HG02938 (cell line): ENCODE measurements at regions not wholly inside any gene's neighbourhood (a gene's known extent, or its start where the extent isn't known, plus 50 kb on each side); places are given as distances from the start of the nearest gene placed in this dataset.

Experiments
- ATAC-seq: cut with Tn5 transposase; IDR thresholded peaks from one replicate; pipeline ENCODE4 v1.9.1; 2021; ENCODE audit warnings: mild to moderate bottlenecking, moderate library complexity; ENCODE audit not compliant: unreplicated experiment

DNA sequence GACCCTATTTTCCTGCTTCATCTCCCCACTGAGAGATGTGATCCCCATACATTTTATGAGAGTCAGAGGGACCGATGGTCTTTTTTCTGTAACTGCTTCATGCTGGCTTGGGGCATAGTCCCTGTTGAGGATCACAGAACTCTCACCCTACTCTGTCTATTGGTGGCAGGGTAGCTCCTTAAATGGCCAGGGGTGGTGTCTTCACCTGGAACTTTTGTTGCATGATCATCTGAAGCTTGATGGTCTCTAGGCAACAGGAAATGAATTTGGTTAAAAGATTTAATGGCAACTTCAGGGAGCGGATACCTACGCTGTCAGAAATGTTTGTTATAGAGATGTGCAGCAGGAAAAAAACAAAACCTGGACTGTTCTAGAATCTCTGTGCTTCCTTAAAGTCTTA, 87.0 kb upstream of the GLIS3 start:
- peak; percentile 68 for ATAC-seq

DNA sequence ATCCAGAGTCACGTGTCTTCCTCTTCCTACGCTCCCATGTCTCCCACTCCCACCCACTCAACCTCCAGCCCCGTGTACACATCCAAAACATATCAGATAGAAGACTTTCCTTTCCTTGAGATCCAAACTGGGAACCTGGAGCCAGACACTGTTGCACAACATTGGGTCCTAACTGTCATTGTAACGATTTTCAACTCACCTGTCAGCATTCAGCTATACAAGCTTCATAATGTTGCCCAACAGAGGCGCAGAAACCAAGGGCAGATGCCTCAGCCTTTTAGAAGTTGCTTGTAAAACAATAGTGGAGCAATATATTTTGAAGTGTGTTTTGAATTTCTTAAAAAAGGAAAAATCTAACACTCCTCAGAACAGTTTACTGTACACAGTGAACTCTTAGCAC, 84.9 kb upstream of the GLIS3 start:
- ATAC-seq, result no peak

DNA sequence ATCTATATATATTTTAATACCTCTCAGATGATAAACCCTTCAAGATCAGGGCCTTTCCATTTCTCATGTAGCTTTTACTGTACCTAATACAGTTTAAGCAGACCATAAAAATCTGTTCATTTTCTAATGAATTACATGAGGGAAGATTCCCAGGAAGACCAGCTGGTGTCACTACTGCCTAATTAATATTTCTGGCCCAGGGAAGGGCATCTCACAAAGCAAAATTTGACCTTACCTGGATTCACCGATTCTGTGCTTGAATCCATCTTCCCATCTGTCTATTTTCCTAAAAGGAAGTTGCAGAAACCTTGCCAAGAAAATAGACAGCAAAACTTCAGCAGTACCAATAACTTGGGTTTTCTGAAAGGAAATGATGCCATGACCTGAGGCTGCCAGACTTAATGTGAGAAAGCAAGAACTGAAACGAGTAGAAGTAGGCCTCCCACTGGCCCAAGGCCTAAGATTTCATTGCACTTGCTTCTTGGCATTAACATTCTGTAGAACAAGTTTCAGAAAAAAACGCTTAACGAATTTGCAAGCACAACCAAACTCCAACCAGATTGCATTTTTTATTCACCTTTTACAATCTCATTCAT, 83.0 kb upstream of the GLIS3 start:
- ATAC-seq, result no peak

DNA sequence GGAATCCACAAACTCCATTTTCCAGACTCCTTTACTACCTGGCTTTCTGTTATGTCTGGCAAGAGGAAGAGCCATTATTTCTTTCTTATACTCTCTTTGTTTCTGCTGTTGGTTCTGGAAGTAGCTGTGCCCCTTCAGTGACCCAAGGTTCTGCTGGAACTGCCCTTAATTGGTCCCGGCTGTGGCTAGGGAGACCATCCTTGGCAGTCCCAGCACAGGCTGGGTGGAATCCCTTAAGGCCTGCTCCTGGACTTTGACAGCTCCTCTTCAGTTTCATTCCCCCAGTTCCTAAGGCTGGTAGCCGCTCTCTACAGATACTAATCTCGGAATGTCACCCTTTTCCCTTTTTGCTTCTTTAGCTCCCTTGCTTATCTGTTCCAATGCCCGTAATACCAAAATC, 81.9 kb upstream of the GLIS3 start:
- no peak for ATAC-seq

DNA sequence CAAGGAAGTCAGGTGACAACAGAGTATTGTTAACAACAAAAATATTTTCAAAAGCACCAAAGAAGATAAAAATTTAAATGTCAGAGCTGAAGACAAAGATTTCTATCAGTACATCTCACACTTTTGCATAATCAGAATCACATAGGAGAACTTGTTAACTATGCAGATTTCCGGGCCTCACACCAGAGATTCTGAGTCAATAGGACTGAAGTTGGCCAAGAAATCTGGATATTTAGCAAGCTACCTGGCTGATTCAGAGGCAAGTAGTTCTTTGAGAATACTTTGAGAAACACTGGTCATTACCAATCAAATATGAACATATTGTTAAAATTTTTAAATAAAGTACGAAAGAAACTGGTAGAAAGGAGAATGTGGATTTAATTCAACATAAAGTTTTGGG, 80.5 kb upstream of the GLIS3 start:
- no peak for ATAC-seq

DNA sequence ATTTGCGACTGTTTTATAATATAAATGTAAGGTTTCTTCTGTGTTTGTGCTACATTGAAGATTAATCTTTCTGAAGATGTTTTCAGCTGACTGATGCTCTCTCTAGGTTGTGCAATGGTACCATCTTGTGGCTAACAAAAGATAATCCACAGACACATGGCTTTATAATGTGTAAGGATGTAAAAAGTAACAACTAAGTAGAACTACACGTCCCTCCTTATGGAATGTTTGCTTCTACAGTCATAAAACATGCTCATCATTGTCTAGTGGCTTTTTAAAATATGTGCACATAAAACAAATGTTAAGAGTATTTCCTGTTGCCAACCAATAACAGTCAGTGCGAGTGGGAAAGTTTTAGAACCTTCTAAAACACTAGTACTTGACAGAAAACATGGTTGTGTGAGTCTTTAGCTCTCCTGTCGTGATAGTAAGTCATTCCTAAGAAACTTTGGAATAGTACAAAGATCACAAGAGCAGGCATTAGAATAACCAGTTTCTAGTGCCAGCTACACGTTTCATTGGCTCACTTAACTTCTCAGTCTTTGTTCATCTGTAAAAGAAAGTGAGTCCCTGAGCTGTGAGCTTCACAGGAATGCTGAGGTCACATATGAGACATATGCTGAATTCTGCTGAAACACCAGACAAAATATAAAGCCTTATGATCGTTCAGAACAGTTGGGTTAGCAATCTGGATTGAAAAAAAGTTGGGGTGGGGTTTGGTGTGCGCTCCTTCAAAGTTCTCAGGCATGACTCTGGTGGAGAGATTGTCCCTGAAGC, 75.7 kb upstream of the GLIS3 start:
- ATAC-seq, result no peak

DNA sequence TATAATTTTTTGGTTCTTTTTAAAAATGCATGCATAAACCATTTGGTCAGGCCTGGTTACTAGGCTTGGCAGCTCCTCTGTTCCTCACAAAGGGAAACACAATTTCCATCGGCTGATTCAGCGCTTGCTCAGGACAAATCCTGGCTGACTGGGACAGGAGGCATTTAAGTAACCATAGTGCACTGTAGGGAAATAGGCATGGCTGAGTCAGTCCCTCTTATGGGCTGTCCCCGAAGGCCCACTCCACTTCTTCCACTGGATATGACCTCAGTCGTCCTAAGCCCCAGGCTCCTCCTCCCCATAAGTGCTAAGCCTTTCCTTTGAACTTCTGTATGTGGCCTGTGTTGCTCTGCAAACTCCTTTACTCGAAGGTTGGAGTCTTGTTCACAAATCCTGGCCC, 71.2 kb upstream of the GLIS3 start:
- no peak for ATAC-seq

DNA sequence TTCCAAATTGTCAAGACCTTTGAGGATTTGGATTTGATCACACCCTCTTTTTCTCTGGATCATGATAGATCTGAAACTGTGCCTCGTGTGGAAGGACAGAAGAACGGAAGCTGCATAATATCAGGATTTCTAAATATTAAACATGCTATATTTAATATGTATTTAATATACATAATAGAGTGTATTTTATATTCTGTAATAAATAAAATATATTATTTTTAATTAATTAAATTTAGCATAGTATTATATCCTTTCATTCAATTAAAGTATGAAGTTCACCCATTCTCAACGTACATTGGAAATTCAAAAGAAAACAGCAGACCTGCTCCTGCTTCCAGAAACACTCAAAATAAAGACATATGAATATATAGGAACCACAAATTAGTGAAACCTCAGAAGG, 70.6 kb upstream of the GLIS3 start:
- ATAC-seq, result no peak

DNA sequence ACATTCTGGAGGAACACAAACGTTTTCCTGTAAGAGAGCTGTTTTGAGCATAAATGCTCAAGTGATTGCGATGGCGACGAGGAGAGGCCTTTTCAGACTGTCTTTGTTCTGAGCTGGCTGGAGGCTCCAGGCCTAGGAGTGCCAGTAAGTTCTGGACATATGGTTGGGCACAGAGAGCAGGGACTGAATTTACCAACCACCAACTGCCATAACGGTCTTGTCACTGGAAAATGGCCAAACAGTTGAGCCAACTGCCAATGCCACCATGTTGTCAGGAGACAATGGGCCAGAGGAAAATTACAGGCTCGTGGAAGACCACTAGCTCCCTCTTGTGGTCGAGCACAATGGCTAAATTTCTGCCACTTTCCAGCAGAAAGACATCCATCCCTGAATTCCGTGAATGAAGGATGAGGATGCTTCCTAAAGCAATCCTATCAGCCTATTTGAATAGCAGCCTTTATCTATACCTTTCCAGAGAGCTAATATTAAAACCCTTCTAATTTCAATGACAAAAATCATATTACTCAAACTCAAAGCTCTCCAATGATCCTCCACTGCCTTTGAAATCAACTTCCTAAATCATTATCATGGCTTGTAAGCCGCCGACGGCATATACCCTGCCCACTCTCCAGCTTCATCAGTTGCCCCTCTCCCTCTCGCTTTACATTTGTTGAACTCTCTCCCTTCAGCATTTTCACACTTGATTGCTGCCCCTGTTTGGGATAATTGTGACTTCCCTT, 66.9 kb upstream of the GLIS3 start:
- no peak for ATAC-seq

DNA sequence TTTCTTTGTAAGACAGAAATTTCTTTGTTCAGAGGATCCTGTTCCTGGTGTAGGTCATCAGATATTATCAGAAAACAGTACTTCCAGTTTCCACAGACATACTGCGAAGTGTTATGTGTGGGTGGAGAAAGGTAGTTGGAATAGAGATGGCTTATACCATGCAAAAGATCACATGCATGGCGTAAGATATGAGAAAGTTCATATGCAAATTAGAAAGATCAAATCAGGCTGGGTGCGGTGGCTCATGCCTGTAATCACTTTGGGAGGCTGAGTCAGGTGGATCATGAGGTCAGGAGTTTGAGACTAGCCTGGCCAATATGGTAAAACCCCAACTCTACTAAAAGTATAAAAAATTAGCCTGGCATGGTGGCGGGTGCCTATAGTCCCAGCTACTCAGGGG, 65.2 kb upstream of the GLIS3 start:
- ATAC-seq, result no peak

DNA sequence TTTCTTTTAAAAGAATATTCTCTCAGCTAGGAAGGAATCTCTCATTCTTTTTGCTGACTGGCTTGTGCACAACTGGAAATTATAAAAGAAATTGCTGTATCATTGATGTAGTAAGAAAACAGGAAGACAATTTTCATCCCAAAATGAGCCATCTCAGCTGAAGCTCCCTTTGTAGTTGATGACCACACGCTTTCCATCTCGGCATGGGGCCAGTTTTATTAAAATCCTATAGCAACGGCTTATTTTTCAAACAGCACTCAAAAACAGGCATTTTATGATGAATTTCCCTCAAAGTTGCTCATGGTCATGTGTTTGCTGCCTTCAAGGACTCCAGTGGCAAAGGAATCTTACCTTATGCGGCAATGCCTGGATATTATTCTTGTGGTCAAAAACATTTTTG, 62.4 kb upstream of the GLIS3 start:
- ATAC-seq, result no peak

DNA sequence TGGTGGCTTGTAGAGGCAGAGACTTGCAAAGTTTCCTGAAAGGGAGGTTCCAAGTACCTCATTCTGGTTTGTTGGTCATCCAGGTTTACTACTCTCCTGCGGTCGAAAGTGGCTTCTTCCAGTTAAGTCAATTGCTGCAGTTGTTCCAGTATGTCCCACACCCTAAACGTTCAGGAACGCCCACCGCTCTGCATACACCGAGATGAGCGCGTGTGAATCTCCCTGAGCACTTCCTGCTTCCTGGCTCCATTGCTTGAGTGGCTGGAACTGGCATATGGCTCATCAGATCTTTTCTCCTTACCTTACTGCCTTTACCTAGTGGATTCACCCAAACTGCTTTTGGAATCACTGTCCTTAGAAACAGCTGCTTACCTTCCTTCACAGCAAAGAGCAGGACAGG, 59.1 kb upstream of the GLIS3 start:
- ATAC-seq, result no peak

DNA sequence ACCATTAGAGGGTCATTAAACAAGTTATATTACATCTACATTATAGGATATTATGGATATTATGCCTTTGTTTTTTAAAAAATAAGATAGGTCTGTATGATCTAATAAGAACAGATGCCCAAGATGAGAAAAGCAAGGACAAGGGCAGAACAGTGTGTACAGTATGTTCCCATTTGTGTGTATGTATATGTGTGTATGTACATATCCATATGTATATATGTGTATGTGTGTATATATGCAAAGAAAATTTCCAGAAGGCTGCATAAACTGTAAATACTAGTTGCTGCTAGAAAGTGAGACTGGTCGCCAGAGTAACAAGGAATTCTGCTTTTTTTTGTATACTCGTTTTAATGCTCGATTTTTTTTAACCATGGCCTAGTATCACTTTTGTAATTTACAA, 58.1 kb upstream of the GLIS3 start:
- no peak for ATAC-seq

DNA sequence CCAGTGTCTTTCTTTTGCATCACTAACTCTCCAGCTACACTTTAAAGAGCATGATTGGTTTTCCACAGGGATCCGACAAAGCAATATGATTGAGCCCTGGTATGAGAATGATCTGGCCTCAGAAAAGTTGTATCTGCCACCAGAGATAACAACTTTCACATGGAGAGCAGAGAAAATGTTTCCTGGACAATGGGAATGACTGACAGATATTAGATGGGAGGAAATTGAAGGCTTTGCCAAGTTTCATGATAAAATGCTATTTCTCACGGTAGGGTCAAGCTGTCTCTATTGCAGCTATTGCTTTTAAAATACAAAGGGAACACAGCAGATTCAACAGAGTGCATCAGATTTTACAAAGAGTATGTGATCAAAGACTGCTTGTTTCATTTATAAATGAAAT, 56.4 kb upstream of the GLIS3 start:
- no peak for ATAC-seq

DNA sequence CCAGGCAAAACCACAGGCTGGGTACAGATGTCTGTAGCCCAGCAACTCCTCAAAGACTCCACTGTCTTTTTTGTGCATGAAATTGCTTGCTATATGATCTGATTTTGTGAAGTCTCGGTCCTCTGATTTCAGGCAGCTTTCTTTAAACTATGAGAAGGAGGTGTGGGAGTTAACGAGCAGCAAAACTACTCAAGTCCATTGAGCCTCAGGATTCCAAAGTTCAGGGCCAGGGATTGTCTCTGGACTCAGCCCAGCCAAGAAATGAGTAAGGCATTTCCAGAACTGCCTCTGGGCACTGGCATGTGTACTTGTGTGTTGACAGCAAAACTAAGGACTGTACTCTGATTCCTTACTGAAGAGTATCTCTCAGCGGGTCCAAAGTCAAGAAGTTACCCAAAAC, 53.4 kb upstream of the GLIS3 start:
- no peak for ATAC-seq

DNA sequence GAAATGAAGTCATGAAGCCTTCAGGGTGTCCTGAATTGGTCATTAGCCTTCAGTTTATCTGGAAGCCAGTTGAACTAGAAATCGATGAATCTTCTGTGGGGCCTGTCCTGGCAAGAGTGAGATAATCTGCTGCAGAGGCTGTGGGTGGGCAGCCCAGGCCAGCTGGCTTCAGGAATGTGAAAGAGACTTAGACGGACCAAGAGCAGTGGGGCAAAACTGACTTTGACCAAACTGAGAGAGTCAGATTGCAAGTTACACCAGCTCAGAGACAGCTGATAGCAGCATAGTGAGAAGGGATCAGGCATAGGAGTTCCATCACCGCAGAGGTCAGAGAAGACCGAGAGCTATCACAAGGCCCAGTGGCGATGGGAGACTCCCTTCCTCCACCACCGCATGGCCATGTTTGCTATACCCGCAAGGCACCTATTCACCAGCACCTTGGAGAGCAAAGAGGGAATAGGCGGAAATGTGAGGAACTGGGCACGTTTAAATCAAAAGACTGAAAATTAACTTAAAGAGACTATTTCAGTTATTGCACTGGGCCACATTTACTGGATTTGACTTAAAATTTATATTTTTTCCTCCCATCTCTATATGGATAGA, 50.0 kb upstream of the GLIS3 start:
- no peak for ATAC-seq
